Activated naive CD8-positive, alpha-beta T cell treated with anti-CD3 and anti-CD28 coated beads, Interleukin-2, amount 10 ng/mL, durations not matched to agents 7 days and 5 days (primary cell): ENCODE measurements at regions not wholly inside any gene's neighbourhood (a gene's known extent, or its start where the extent isn't known, plus 50 kb on each side); places are given as distances from the start of the nearest gene placed in this dataset.

Experiments
- ATAC-seq: fragments of 150-1000 bp; cut with Tn5 transposase; one replicate; pipeline ENCODE4 v1.10.0; 2021; ENCODE audit warnings: low read depth, moderate library complexity
- POLR2A ChIA-PET: fragments of 350-600 bp; sonication (Branson Sonifier 250); formaldehyde crosslinking; loops from one replicate; lab custom pipeline; 2021; ENCODE audit warnings: antibody characterized with exemption; lab: Charles Lee
- DNase-seq: peaks from one replicate; pipeline ENCODE4 v3.0.0; 2021
- H3K27ac Mint-ChIP-seq: one replicate; pipeline ENCODE4 v1.8.0; 2022; ENCODE audit warnings: mild to moderate bottlenecking, mixed read lengths
- H3K27me3 Mint-ChIP-seq: one replicate; pipeline ENCODE4 v1.8.0; 2022; ENCODE audit warnings: mild to moderate bottlenecking, moderate library complexity, mixed read lengths
- H3K36me3 Mint-ChIP-seq: one replicate; pipeline ENCODE4 v1.8.0; 2021; ENCODE audit warnings: mild to moderate bottlenecking, mixed read lengths
- H3K4me1 Mint-ChIP-seq: one replicate; pipeline ENCODE4 v1.8.0; 2021; ENCODE audit warnings: mixed read lengths
- H3K4me3 Mint-ChIP-seq: one replicate; pipeline ENCODE4 v1.8.0; 2022; ENCODE audit warnings: mild to moderate bottlenecking, moderate library complexity, mixed read lengths
- H3K9me3 Mint-ChIP-seq: one replicate; pipeline ENCODE4 v1.8.0; 2021; ENCODE audit warnings: mixed read lengths

DNA sequence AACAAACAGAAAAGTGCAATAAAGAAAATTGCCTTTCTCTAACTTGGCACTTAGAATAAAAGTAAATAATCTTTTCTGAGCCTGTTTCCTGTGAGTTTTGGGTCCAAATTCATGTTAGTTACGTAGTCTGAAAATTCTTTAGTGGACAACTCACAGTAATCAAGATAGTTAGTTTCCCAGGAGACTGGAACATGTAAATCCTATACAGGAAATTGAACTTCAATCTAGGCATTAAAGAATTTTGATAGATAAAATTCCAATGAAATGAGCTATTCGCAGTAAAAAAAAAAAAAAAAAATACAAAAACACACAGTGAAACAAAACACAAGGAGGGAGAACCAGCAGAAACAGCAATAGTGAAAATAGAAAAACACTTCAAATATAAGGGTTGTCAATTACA lies 83.8 kb upstream of the REG3G start:
- ATAC-seq = no peak
- H3K9me3 Mint-ChIP-seq = peaks cover 4% of the 10 kb centered on the region
- no peak overlapping the region for H3K4me3 Mint-ChIP-seq
- H3K4me1 Mint-ChIP-seq = no peaks in the 10 kb centered on the region
- H3K27ac Mint-ChIP-seq = no peak overlapping the region
- POLR2A ChIA-PET = no interaction called here
- no peaks in the 10 kb centered on the region for H3K36me3 Mint-ChIP-seq
- no peak for DNase-seq
- H3K27me3 Mint-ChIP-seq = no peaks in the 10 kb centered on the region

GRCh38 chr2:78963881-78964280 lies 61.6 kb upstream of the REG3G start:
- POLR2A ChIA-PET = no interaction called here
- Mint-ChIP-seq H3K4me1 (no peaks in the 10 kb centered on the region), H3K27me3 (no peaks in the 10 kb centered on the region), H3K27ac (no peak overlapping the region), H3K36me3 (no peaks in the 10 kb centered on the region), H3K9me3 (peaks cover 2% of the 10 kb centered on the region), H3K4me3 (no peak overlapping the region)
- DNase-seq (no peak), ATAC-seq (no peak)

- H3K4me3 Mint-ChIP-seq = no peak overlapping the region
- no peak for ATAC-seq
- H3K27ac Mint-ChIP-seq = no peak overlapping the region
- H3K9me3 Mint-ChIP-seq = no peaks in the 10 kb centered on the region
- H3K27me3 Mint-ChIP-seq = no peaks in the 10 kb centered on the region
- no peaks in the 10 kb centered on the region for H3K36me3 Mint-ChIP-seq
- no peak for DNase-seq
- POLR2A ChIA-PET = no interaction called here
- no peaks in the 10 kb centered on the region for H3K4me1 Mint-ChIP-seq
Measured at GRCh38 chr2:78967294-78967693, 58.2 kb upstream of the REG3G start.

DNA sequence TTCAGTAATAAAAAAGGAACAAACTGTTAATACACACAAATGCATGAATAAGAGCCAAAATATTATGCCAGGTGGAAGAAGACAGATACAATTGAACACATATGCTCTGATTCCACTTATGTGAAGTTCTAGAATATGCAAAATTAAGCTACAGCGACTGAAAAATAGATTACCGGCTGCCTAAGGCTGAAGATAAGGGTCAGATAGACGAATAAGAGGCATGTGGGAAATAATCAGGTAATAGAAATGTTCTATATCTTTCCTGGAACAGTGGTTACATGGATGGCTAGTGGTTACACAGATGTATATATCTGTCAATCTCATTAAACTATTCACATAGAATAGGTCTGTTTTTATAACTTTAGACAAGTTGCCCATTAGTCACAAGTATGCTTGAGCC lies 51.9 kb upstream of the REG3G start:
- Mint-ChIP-seq H3K36me3 (no peaks in the 10 kb centered on the region), H3K4me3 (no peak overlapping the region), H3K9me3 (no peaks in the 10 kb centered on the region), H3K4me1 (no peaks in the 10 kb centered on the region), H3K27ac (no peak overlapping the region), H3K27me3 (no peaks in the 10 kb centered on the region)
- POLR2A ChIA-PET = no interaction called here
- DNase-seq (no peak), ATAC-seq (no peak)
